Endothelial cell of hepatic sinusoid (primary cell): ENCODE measurements at regions not wholly inside any gene's neighbourhood (a gene's known extent, or its start where the extent isn't known, plus 50 kb on each side); places are given as distances from the start of the nearest gene placed in this dataset.
"Not testable (repeated sequence)": the region's sequence is repeated elsewhere in the genome, so short reads cannot be mapped to it uniquely, and the experiment has no call there.

Experiments used
- in situ Hi-C: cut with HindIII; loops from 2 replicates; pipeline ENCODE4 v1.10.0; 2017; ENCODE audit warnings: low sequenced_read_pairs

DNA sequence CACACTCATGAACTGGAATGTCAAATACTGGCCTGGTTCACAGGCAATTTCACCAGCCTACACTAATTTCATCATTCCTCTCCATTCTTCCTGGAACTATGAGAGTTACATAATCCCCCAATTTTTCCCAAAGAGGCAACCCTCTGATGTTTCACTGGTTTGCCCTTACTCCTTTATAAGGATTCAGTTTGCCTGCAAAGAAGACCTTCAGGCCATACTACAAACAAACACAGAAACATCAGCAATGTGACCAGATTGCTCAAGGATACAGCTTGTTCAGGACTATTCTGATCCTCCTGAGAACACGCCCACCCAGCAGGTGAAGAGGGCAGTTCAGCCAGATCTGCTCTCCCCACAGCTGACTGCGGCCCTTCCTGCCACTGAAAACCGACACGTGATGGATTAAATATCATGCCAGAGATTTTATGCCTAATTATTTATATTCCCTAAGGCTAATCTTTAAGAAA, 215.5 kb downstream of the ETAA1 start:
- in situ Hi-C loops, result loop anchor here (5.0 kb wide), 1 partner anchor 95 kb away; no protein-coding TSS in a partner anchor

- in situ Hi-C loops, result loop anchor here (5.0 kb wide), 1 partner anchor 96 kb away; no protein-coding TSS in a partner anchor
Measured at GRCh38 chr2:67613227-67613626, 216.1 kb downstream of the ETAA1 start.

DNA sequence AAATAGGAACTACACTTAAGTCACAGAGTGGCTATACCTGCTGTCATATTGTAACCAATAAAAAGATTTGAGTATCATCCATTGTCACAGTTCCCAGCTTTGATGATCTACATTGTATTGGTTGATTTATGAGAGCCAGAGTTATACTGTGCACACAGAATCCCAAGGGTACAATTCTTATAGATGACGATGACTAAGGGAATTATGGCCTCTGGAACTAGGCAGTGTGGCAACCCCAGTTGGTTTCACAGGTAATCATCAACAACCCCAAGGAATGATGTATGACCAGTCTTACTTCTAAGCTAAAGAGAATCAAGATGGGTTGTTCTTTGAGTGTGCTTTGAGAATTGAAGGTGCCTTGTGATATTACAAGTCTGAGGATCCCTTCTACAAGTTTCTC, 217.3 kb downstream of the ETAA1 start:
- in situ Hi-C loops, result loop anchor here (5.0 kb wide), 1 partner anchor 97 kb away; no protein-coding TSS in a partner anchor

DNA sequence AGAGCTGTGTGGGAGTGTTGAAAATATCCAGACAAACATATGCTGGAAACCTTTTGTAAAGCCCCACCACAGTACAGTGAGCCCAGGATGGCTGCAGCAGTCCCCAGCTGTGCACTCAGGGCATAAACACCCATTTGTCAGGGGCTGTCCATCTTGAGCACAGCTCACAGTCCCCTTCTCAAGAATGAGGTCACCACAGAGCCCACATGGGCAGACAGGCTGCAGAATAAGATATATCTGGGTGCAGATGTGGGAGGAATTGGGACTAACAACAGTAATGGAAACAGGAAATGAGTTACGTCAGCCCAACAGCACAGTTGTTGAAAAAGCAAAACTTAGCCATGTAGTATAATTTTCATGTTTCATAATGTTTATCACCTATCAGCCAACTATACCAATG, 219.6 kb downstream of the ETAA1 start:
- in situ Hi-C loops, result no loop called here

GRCh38 chr2:67619204-67619603, 222.1 kb downstream of the ETAA1 start:
- in situ Hi-C loops, result no loop called here

DNA sequence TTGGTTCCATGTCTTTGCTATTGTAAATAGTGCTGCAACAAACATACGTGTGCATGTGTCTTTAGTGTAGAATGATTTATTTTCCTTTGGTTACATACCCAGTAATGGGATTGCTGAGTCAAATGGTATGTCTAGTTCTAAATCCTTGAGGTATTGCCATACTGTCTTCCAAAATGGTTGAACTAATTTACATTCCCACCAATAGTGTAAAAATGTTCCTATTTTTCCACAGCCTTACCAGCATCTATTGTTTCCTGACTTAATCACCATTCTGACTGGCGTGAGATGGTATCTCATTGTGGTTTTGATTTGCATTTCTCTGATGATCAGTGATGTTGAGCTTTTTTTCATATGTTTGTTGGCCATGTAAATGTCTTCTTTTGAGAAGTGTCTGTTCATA, 226.6 kb downstream of the ETAA1 start:
- in situ Hi-C loops, result not testable (repeated sequence)

DNA sequence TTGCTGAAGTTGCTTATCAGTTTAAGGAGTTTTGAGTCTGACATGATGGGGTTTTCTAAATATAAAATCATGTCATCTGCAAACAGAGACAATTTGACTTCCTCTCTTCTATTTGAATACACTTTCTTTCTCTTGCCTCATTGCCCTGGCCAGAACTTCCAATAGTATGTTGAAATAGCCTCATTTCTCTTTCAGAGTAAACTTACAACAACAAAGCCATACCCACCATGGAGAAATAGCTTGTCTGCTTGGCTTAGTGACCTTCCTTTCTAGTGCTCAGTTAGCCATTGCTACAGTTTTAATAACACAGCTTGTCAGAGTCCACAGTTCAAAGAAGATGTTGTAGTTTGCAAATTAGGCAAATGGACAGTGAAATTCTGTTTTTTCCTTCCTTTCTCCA, 228.0 kb downstream of the ETAA1 start:
- in situ Hi-C loops, result no loop called here

GRCh38 chr2:67625690-67626475, 228.8 kb downstream of the ETAA1 start:
- in situ Hi-C loops, result no loop called here

GRCh38 chr2:67626656-67627055, 229.5 kb downstream of the ETAA1 start:
- in situ Hi-C loops, result no loop called here

- in situ Hi-C loops, result no loop called here
Measured at GRCh38 chr2:67627456-67628207, 230.5 kb downstream of the ETAA1 start.

GRCh38 chr2:67628892-67629291, 231.8 kb downstream of the ETAA1 start:
- in situ Hi-C loops, result no loop called here

- in situ Hi-C loops, result no loop called here
Measured at GRCh38 chr2:67631483-67631882, 234.3 kb downstream of the ETAA1 start.

- in situ Hi-C loops, result no loop called here
Measured at GRCh38 chr2:67633212-67633856, 236.2 kb downstream of the ETAA1 start.

GRCh38 chr2:67638146-67638545, 241.0 kb downstream of the ETAA1 start:
- in situ Hi-C loops, result loop anchor here (5.0 kb wide), 1 partner anchor 96 kb away; no protein-coding TSS in a partner anchor

- in situ Hi-C loops, result no loop called here
Measured at GRCh38 chr2:67641312-67642045, 244.3 kb downstream of the ETAA1 start.

DNA sequence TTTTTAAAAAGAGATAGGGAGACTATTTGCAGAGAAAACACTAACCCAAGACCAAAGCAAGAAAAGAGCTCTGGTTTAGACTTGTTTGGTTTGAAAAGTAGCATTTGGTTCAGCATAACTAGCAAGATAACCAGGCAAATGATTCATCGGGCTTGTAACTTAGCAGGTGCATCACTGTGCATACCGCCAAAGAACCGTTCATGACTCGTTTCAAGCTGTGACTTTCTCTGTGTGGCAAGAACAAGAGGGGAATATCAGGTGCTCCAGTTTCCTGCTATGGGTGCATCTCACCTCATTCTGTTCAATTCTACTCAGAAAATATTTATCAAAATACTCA, 244.9 kb downstream of the ETAA1 start:
- in situ Hi-C loops, result no loop called here

- in situ Hi-C loops, result no loop called here
Measured at GRCh38 chr2:67642961-67643360, 245.8 kb downstream of the ETAA1 start.

DNA sequence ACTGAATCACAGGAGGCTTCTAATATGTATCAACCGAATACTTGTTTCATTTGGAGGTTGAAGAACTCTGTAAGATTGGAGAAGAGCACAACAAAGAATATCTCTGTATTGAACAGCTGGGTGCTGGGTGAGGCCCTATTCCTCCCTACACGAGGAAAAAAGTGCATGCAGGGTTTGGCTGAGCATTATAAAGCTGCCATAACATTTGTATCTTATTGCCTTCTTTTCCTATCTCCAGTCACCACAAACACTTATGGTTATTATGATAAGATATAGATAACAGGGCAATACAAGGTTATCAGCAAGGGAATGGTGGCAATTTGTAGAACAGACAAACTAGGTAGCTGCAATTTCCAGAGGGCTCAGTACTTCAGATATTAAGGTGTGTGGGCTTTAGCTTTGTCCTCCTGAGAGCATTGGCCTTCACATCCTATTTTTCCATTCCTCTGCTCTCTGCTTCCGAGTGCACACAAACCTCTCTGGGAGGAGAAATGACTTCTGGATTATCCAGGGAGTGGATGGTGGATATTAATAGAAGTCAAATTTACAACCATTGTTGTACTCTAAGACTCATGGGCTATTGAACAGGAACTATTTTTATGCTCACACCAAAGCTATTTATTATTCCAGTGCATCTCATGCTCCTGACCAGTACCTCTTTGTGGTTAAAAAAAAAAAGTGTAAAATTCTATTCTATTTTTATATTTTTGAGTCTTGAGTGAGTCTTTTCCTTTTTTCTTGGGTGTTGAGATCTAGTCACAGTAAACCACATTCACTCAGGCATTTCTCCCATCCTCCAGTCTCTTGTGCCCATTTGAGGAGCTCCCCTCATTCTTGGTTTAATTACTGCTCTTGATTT, 248.4 kb downstream of the ETAA1 start:
- in situ Hi-C loops, result no loop called here

DNA sequence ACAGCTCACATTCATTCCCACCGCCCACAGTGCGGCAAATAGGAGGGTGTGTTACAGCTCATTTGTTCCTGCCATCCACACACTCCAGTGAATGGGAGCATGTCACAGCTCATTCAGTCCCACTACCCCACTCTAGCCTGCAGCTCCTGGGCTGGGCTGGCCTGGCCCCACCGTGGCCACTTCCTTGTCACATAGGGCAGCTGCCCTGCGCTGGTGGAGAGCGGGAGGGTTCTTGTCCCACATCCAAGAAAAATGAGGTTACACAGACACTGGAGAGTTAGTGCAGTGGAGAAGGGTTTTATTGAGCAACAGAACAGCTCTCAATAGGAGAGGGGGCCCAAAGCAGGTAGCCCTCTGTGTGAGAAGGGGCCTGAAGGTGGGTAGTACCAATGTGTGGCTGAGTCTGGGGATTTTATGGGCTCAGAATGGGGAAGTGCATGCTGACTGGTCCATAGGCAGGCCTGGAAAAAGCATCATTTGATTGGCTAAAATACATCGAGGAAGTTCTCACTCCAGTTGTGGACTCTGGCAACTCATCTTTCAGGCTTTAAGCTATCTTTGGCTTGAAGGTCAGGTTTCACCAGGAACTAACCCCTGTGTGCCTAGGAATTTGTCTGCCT, 249.7 kb downstream of the ETAA1 start:
- in situ Hi-C loops, result no loop called here
